ENCODE measurements at regions not wholly inside any gene's neighbourhood (a gene's known extent, or its start where the extent isn't known, plus 50 kb on each side); places are given as distances from the start of the nearest gene placed in this dataset.

DNA sequence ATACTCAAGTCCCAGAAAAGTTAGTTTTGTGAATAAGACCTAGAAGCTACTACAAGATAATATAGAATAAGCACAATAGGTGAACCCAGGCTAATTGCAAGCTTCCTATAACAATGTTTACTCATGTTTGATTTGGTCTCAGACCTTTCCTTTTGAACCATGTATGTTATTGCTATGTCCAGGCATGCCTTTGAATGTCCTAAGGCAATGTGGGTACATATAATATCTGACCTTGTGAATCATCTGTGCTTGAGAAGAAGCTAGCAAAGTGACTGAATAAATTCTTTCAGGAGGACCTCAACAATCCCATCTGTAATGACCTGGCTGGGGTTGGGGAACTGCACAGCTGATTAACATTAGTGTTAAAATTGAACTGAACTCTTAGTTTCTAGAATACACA, 1285.9 kb upstream of the CELF4 start:
- Mint-ChIP-seq H3K27ac (no peak overlapping the region), H3K9me3 (peaks cover 6% of the 10 kb centered on the region), H3K4me3 (no peak overlapping the region), H3K36me3 (ENCODE audit: low read depth) (peaks cover 4% of the 10 kb centered on the region; the same call in 2 of the 3 replicates), H3K27me3 (ENCODE audit: insufficient read depth, low read depth, poor library complexity) (no peaks in the 10 kb centered on the region), H3K4me1 (no peaks in the 10 kb centered on the region)
- Histone ChIP-seq H3F3A (replicated peaks; ENCODE audit: low read depth) (no peaks in the 10 kb centered on the region), H3K79me2 (replicated peaks; ENCODE audit: insufficient read depth) (no peaks in the 10 kb centered on the region), H4K20me1 (replicated peaks; ENCODE audit: insufficient read depth) (no peaks in the 10 kb centered on the region), H3K27me3 (ENCODE audit: insufficient read depth) (no peaks in the 10 kb centered on the region), H3K27ac (ENCODE audit: low read depth) (no peak overlapping the region), H2AFZ (no peak overlapping the region), H3K4me1 (ENCODE audit: insufficient read depth) (no peaks in the 10 kb centered on the region), H3K9me2 (ENCODE audit: insufficient read depth) (0 out of 2 replicates have a peak, but pooled peaks cover 10% of the 10 kb centered on the region), H3K36me3 (ENCODE audit: insufficient read depth) (no peaks in the 10 kb centered on the region), H3K4me3 (no peak overlapping the region), H3K4me2 (no peak overlapping the region)
- TF ChIP-seq JUNB (IDR thresholded peaks at IDR 0.05; ENCODE audit: unreplicated experiment) (no peak), POLR2AphosphoS5 (IDR thresholded peaks at IDR 0.05; ENCODE audit: low read depth) (no peak), STAT1 (IDR thresholded peaks at IDR 0.05; ENCODE audit: unreplicated experiment) (no peak), ZNF331 (CRISPR knock-in tag; IDR thresholded peaks at IDR 0.05; ENCODE audit: low read depth) (no peak), NANOG (IDR thresholded peaks at IDR 0.05; ENCODE audit: borderline replicate concordance) (no peak), EZH2phosphoT487 (IDR thresholded peaks at IDR 0.05; ENCODE audit: unreplicated experiment) (no peak), CREB1 (CRISPR knock-in tag; IDR thresholded peaks at IDR 0.05; ENCODE audit: low read depth) (no peak), ZNF114 (CRISPR knock-in tag; IDR thresholded peaks at IDR 0.05) (no peak)
- TF ChIP-seq, protein P1, sequence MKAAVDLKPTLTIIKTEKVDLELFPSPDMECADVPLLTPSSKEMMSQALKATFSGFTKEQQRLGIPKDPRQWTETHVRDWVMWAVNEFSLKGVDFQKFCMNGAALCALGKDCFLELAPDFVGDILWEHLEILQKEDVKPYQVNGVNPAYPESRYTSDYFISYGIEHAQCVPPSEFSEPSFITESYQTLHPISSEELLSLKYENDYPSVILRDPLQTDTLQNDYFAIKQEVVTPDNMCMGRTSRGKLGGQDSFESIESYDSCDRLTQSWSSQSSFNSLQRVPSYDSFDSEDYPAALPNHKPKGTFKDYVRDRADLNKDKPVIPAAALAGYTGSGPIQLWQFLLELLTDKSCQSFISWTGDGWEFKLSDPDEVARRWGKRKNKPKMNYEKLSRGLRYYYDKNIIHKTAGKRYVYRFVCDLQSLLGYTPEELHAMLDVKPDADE (IDR thresholded peaks at IDR 0.05), result no peak
- TF ChIP-seq, protein P2, sequence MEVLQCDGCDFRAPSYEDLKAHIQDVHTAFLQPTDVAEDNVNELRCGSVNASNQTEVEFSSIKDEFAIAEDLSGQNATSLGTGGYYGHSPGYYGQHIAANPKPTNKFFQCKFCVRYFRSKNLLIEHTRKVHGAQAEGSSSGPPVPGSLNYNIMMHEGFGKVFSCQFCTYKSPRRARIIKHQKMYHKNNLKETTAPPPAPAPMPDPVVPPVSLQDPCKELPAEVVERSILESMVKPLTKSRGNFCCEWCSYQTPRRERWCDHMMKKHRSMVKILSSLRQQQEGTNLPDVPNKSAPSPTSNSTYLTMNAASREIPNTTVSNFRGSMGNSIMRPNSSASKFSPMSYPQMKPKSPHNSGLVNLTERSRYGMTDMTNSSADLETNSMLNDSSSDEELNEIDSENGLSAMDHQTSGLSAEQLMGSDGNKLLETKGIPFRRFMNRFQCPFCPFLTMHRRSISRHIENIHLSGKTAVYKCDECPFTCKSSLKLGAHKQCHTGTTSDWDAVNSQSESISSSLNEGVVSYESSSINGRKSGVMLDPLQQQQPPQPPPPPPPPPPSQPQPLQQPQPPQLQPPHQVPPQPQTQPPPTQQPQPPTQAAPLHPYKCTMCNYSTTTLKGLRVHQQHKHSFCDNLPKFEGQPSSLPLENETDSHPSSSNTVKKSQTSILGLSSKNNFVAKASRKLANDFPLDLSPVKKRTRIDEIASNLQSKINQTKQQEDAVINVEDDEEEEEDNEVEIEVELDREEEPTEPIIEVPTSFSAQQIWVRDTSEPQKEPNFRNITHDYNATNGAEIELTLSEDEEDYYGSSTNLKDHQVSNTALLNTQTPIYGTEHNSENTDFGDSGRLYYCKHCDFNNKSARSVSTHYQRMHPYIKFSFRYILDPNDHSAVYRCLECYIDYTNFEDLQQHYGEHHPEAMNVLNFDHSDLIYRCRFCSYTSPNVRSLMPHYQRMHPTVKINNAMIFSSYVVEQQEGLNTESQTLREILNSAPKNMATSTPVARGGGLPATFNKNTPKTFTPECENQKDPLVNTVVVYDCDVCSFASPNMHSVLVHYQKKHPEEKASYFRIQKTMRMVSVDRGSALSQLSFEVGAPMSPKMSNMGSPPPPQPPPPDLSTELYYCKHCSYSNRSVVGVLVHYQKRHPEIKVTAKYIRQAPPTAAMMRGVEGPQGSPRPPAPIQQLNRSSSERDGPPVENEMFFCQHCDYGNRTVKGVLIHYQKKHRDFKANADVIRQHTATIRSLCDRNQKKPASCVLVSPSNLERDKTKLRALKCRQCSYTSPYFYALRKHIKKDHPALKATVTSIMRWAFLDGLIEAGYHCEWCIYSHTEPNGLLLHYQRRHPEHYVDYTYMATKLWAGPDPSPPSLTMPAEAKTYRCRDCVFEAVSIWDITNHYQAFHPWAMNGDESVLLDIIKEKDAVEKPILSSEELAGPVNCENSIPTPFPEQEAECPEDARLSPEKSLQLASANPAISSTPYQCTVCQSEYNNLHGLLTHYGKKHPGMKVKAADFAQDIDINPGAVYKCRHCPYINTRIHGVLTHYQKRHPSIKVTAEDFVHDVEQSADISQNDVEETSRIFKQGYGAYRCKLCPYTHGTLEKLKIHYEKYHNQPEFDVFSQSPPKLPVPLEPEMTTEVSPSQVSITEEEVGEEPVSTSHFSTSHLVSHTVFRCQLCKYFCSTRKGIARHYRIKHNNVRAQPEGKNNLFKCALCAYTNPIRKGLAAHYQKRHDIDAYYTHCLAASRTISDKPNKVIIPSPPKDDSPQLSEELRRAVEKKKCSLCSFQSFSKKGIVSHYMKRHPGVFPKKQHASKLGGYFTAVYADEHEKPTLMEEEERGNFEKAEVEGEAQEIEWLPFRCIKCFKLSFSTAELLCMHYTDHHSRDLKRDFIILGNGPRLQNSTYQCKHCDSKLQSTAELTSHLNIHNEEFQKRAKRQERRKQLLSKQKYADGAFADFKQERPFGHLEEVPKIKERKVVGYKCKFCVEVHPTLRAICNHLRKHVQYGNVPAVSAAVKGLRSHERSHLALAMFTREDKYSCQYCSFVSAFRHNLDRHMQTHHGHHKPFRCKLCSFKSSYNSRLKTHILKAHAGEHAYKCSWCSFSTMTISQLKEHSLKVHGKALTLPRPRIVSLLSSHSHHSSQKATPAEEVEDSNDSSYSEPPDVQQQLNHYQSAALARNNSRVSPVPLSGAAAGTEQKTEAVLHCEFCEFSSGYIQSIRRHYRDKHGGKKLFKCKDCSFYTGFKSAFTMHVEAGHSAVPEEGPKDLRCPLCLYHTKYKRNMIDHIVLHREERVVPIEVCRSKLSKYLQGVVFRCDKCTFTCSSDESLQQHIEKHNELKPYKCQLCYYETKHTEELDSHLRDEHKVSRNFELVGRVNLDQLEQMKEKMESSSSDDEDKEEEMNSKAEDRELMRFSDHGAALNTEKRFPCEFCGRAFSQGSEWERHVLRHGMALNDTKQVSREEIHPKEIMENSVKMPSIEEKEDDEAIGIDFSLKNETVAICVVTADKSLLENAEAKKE (CRISPR knock-in tag; IDR thresholded peaks at IDR 0.05), result no peak
- ATAC-seq (no peak), DNase-seq (ENCODE audit: low spot score) (no peak)

Data from GM23338 (cell line).